A673 (cell line): ENCODE measurements at regions not wholly inside any gene's neighbourhood (a gene's known extent, or its start where the extent isn't known, plus 50 kb on each side); places are given as distances from the start of the nearest gene placed in this dataset.

Source experiments
- EZH2 ChIP-seq: fragments of 200-600 bp; sonication (generic); IDR thresholded peaks from 2 replicates; pipeline ENCODE4 v1.6.1; 2017; ENCODE audit warnings: borderline replicate concordance, low read depth, mild to moderate bottlenecking, mixed read lengths, antibody characterized with exemption, low read length; ENCODE audit not compliant: poor library complexity, severe bottlenecking
- TF ChIP-seq, protein P1 (sequence below): fragments of 300-800, 200-600 bp; sonication (generic); conservative IDR thresholded peaks from 2 replicates; pipeline ENCODE4 v1.5.1; 2017; ENCODE audit warnings: low read depth, mild to moderate bottlenecking, antibody characterized with exemption, low read length, moderate library complexity, mixed read lengths

DNA sequence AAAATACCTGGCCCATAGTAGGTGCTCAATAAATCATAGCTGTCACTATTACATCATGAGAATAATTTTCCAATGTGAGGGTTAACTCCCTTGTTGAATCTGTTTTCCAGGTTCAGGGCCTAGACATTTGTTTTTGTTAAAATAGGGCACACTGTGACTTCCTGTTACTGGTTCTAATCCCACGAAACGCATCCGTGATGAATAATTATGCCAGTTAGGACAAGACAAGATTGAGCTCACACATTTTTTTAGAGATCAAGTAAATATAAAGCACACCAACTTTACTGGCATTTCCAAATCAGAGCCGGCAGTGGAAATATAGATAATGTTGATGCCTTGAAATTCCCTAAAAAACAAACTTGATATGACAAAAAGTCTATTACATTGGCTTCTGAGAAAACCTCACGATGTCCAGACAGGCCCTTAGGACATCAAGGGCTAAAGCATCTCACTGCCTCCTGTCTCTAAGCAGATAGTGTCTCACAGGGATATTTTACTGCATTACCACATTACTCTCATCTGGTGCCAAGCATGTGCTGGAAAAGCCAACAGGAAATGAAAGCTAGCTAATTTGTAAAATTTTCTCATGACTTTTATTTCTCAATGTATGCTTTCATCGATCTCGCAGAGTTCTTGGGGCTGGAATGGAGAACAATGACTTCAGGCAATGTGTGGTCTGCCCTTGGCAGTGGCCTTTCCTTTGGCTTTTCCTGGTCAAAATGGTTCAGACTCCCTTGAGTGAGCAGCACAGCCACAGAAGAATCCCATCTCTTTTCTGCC is 414.3 kb upstream of the PAPPA start:
- TF ChIP-seq, protein P1, sequence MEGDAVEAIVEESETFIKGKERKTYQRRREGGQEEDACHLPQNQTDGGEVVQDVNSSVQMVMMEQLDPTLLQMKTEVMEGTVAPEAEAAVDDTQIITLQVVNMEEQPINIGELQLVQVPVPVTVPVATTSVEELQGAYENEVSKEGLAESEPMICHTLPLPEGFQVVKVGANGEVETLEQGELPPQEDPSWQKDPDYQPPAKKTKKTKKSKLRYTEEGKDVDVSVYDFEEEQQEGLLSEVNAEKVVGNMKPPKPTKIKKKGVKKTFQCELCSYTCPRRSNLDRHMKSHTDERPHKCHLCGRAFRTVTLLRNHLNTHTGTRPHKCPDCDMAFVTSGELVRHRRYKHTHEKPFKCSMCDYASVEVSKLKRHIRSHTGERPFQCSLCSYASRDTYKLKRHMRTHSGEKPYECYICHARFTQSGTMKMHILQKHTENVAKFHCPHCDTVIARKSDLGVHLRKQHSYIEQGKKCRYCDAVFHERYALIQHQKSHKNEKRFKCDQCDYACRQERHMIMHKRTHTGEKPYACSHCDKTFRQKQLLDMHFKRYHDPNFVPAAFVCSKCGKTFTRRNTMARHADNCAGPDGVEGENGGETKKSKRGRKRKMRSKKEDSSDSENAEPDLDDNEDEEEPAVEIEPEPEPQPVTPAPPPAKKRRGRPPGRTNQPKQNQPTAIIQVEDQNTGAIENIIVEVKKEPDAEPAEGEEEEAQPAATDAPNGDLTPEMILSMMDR = no peak
- TF ChIP-seq EZH2 = no peak
